Mesenteric fat pad (tissue), 1 donor: ENCODE measurements at regions not wholly inside any gene's neighbourhood (a gene's known extent, or its start where the extent isn't known, plus 50 kb on each side); places are given as distances from the start of the nearest gene placed in this dataset.

Experiments used
- DNase-seq: peaks from one replicate; pipeline ENCODE4 v3.0.0-alpha.2; 2020; ENCODE audit warnings: low spot score
- donor health status: DM: yes; HTN: yes; CAD: no.

DNA sequence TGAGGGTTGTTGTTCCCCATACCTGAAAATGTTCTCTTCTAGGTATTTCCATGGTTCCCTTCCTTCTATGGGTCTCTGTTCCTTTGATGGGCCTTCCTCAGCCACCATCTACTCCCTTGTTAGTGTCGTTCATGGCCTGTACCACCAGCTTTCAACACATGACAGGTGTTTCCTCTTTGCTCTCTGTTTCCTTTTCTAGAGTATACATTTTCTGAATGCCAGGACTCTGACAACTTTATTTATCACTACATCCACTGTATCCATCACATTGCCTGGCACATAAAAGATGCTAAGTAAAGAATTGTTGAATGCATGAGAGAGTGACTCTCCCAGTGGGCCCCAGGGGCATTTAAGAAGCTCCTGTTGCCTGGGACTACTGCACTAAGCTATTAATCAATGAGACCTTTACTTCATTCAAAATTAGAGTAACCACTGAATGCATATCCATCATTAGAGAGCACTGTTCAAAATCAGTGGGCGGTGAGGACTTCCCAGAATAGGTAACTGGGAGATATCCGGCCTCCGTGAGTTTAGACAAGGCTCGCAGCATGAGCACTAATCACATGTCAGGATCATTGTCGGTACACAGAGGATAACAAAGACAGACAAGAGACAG lies 255.0 kb downstream of the CBLN1 start:
- no peak for DNase-seq

DNA sequence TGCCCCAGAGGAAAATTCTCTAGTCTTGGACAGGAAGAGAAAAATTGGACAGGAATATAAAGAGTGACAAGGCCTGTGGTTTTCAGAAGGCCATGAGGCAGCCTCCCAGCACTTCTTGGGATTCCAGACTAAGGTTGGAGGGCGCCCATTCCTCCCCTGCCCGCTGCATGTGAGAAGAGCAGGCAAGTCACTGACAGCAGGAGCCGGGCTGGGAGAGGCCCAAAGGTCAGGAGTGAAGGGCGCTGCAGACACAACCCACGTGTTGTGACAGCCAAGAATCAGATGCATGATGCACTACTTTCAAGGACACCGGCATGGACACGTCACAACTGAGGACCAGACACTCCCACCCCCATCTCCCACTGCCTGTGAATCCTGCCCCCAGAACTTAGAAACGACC lies 256.7 kb downstream of the CBLN1 start:
- no peak for DNase-seq

DNA sequence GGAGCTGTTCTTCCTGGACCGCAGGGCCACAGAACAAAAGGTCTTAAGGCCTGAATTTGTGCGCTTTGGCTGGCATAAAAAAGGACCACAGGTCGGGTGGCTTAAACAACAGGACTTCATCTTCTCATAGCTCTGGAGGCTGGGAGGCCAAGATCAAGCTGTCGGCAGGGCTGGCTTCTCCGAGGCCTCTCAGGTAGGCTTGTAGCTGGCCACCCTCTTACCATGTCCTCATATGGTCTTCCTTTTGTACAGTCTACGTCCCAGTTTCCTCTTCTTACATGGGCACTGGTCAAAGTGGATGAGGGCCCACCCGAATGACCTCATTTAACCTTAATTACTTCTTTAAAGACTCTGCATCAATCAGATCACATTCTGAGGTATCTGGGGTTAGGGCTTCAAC lies 257.6 kb downstream of the CBLN1 start:
- no peak for DNase-seq

DNA sequence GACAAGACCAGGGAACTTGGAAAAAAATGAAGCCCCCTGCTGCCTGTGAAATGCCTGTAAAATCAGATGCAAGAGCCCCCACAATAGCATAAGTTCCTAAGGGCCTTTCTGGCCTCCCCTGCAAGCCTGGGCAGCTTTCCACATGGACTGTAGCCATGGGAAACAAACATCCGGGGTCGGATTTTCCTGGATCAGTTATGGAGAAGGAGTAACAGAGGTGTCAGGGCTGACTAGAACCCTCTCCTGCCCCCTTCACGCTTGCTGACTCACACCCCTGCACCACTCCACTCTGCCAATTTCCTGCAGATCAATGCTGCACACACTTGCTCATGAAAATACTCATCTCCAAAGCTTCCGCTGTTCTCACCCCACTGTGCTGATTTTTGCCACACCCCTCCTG lies 258.6 kb downstream of the CBLN1 start:
- no peak for DNase-seq

DNA sequence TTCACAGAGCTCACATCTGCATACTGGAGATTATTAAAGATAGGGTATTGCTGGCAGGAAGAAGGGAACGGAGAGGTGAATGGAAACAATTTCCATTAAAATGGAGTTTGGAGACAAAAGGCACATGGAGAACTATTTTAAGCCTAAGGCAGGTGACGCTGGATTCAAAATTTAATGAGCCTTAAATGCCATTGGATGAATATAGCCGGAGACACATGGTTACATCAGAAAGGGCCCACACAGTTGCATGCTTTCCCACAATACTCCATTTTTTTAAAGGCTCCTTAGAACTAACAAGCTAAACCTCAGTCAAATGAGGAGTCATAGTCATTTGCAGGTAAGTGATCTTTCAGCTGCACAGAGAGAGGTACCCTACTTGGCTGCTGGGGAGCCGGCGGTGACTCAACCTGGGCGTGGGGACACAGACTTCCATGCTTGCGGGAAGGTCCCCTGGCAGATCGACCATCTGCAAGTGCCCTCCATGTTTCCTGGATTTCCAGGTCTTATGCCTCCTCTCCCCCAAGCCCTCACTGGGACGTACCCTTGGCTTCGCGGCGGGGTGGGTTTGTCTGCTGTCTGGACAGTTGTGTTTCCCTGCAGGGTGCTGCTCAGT lies 259.2 kb downstream of the CBLN1 start:
- no peak for DNase-seq

DNA sequence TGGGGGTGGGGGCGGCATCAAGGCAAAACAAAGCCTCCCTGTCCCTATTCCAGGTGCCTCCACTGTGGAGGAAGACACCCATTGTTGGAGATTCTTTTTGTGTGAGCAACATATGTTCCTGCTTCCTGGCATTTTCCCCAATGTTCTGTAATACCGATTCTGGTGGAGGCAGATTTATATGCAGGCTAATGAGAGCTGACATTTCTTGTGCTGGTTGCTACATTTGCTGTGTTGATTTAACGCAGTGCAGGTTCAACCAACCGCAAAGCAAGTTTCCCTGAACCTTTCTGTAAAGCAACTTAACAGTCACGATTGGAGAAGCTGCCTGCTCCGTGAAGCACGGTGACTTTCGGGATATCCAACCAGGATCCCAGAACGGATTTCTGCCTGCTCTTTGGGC lies 260.5 kb downstream of the CBLN1 start:
- DNase-seq, result no peak

DNA sequence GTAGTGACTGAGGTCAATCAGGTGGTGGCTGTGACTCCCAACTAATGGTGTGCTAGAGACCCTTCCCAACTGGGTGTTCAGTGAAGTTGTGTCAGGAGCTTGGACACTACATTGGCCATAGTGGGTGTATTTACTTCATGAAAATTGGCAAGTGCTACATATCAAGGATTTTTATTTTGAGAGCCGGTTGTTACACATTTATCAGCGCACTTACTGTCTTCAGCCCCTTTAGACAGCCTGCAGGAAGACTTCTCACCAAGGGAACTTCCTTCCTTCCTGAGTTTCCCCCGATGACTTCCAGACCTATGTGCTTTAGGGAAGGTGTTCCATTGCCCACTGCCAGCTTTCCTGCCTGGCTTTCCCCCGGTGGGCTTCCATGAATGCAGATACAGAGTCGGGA lies 261.2 kb downstream of the CBLN1 start:
- DNase-seq, result no peak

DNA sequence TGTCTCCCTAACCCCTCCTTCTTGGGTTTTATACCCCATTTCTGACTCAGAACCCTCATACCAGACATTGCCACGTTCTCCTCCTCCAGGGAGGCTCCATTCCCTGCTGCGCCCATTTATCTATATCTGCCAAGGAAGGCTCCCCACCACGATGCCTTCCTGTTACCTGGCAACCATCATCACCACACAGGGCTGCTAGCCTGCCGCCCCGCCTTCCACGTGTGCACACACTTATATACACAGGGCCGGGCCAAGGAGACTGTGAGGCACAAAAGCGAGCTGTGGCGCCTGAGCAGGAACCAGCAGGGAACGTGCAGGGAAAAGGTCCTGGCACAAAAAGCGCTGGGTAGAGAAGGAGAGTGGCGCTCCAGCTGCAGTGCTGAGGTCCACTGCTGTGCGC lies 261.8 kb downstream of the CBLN1 start:
- no peak for DNase-seq

DNA sequence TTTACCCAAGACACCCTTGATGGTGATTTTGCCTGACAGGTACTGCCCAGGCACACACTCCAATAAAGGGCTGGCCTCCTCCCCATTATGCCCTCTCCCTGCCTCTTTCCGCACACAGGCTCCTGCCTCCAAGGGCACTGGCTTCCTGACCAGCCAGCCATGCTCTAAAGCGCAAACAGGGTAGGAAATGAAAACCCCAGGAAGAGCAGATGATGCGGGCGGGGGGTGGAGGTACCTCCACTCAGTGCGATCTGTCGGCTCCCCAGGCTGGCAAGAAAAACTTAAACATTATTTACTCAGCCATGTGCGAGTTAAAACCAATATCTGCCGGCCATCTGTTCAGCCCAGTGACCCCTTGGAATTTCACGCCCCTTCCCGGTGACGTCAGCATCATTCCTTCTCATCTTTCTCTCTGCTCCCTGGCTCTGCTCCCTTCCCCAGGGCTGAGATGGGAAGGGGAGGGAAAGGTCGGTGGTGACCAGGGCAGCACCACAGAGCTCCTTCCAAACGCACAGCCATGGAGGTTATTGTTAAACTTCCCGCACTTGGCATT lies 262.5 kb downstream of the CBLN1 start:
- no peak for DNase-seq

DNA sequence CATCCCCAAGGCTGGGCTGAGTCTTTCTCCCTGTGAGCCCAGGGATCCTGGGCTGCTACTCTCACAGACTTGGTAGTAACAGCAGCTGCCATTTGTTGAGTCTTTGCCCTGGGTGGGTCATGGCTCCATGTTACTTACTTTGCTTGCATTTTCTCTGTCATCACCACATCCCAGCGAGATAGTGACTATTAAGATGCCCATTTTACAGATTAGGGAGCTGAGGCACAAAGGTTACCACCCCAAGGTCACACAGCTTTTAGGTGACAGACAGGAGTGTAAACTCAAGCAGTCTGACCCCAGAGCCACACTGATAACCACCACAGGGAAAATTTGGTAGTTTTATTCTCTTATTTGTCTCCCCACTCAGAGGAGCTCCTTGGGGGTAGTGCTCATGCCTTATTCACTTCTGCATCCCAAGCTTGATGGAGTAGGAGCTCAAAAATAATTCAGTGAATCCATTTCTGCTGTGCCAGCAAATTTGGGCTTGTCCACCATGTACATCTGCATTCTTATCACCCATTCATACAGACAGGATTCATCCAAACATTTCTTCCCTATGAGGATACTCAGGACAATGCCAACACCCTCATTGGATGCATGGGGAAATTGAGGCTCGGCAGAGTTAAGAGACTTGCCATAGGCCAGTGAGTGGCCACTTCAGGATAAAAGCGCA lies 263.2 kb downstream of the CBLN1 start:
- DNase-seq, result no peak

DNA sequence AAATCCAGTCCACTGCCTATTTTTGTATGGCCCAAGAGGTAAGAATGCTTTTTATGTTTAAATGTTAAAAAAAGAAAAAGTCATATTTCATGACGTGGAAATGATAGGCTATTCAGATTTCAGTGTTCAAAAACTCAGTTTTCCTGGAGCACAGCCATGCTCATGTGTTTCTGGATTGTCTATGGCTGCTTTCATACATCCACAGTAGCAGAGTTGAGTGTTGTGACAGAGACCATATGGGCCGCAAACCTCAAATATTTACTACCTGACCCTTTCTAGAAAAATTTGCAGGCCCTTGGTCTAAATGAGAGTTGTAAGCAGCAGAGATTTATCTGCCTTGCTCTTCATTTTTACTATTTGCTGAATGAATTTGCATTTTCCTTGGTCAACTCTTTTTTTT lies 264.1 kb downstream of the CBLN1 start:
- DNase-seq, result no peak

DNA sequence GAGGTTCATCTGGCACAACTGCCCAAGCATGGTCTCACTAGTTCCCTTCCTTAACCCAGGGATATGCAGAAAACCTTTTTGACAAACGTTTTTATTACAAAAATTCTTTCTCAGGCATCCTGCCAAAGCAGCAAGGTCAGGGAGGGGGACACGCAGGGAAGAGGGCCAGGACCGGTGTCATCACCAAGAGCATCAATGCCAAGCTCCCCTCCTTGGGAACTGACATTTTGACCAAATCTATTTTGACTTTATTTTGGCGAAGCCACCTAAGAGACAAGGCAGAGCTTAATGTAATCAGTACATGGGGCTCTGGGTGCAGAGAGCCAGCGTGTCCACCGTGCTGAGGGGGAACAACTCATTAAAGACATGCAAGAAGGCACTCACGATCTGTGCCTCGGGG lies 265.2 kb downstream of the CBLN1 start:
- DNase-seq, result no peak

DNA sequence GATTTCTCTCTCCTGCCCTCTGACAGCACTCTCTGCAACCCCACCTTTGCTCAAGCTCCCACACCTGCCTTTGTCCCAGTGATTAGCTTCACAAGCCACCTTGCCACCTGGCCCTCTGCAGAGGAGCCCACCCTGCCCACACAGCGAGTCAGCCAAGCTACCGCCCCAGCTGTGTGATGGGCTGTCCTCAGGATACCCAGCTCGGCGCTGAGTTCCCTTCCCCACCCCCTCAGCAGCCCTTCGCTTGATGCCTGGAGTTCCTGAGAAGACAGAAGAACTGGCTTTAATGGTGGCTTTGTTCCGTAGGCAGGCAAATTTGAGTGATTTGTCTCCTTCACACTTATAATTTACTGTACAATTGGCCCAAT lies 266.4 kb downstream of the CBLN1 start:
- no peak for DNase-seq

DNA sequence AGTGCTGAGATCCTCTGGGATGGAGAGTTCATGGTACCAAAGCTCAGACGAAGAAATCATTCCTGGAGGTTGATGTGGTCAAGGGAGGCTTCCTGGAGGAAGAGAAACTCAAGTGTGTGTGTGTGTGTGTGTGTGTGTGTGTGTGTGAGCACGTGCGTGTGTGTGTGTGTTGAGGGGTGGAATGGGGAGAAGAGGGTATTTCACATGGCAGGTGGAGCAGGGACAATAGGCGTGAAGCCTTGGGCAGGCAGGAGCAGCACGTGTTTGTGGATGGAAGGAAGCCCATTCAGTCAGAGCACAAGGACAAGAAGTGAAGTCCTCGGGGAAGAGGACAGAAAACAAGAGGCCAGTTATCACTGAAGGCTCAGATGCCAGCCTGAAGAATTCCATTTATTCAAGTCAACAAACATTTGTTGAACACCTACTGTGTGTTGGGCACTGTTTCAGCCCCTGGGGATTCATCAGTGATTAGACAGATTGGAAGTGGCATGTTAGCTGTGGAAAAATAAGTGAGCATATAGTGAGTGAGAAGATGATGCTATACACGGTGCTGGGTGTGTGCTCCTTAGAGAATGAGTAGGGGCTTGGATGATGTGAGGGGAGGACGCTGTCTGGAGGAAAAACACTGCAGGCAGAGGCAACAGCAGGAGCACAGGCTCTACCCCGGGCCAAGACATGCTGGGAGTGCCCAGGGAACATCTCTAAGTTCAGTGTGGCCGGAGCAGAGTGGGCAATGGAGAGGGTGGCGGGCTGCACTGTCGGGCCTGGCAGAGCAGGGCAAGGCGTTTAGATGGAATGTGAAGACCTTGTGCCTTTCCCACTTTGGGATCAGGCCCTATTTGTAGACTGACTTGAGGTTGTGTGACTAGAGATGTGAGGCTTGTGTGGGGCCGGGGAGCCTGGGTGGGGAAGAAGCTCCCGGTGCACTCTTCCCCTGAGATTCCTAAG lies 267.1 kb downstream of the CBLN1 start:
- DNase-seq, result no peak

DNA sequence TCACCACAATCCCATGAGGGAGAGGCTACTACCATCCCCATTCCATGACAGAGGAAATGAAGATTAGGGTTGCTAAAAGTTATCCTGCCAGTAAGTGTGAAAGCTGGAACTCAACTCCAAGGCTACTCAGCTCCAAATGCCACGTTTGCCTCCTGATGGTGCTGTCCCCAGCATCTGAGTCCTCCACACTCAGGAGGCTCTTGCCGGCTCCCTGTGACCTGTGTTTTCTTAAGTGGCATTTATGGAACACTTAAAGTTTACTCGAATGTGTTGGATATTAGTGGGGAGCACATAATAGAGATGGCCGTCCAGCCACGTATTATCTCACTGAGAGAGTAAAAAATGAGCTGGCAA lies 267.9 kb downstream of the CBLN1 start:
- no peak for DNase-seq

DNA sequence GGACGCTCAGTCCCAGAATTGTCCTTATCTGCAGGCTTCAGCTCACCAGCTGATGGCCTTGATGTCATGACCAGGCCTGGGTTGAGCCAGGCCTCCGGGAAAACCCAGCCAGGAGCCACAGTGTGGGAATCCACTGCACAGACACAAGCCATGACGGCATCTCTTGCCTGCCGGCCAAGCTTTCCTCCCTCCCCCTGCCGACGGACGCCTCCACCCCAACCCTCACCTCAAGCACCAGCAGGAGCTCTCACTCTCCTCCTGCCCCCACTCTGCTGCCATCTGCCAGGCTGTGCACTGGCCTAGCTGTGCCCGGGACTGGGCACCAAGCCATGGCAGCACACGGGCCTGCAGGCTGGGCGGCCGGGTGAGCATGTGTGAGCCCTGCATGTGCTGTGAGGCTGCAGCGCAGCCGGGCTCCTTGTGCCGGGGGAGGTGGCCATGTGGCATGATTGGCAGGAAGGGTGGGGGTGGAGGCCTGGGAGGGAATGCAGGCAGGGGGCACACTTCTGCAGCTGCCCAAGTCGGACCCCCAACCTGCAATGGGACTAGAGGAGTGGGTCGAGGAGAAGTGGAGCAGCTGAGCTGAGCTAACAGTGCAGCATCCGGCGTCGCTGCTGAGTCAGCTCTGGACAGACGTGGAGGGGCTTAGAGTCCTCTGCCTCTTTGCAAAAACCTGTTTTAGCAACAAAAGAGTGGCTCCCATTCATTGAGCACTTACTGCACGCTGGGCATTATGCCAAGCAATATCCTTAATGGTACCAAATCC lies 268.5 kb downstream of the CBLN1 start:
- no peak for DNase-seq

DNA sequence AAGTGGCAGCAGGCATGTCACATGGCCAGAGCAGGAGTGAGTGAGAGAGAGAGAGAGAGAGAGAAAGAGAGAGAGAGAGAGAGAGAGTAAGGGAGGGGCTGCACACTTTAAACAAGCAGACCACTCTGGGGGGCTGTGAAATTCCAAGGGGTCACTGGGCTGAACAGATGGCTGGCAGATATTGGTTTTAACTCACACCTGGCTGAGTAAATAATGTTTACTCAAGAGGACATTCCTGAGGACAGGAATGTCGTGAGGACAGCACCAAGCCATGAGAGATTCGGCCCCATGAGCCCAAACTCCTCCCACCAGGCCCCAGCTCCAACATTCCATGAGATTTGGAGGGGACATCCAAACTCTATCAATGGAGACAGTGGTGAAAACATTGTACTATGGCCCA lies 269.7 kb downstream of the CBLN1 start:
- no peak for DNase-seq

DNA sequence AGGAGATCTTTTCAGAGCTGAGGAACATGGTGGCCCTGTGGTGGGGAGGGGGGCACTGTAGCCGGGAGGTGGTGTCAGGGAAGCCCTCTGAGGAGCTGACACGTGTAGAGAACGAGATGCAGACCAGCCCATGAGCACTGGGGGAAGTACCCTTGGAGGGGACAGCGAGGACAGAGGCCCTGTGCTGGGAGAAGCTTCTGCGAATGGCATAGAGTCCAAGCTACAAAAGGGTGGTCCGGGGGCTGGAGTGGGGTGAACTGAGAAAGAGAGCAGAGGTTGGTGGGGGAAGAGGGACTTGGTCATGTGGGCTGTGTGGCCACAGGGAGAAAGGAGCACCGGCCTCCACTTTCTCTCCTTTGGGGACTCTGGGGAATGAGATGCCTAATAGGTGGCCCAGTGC lies 270.8 kb downstream of the CBLN1 start:
- no peak for DNase-seq

DNA sequence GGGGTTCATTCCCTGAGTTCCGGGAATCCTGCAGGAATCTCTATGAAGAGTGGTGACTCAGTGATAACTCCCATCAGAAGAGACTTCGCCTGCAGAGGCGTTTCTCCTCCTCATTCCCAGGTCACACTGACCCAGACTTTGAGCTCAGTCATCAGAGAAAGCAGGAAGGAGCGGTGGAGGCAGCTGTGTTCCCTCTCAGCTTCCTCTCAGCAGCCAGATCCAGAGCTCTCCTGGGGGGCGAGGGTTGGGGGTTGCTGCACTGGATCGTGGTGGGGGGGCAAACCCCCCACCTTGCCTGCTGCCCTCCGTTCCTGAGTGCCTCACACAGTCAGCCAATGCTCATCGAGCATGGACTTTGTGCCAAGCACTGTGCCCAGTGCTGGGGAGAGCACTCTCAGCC lies 271.2 kb downstream of the CBLN1 start:
- DNase-seq, result no peak

DNA sequence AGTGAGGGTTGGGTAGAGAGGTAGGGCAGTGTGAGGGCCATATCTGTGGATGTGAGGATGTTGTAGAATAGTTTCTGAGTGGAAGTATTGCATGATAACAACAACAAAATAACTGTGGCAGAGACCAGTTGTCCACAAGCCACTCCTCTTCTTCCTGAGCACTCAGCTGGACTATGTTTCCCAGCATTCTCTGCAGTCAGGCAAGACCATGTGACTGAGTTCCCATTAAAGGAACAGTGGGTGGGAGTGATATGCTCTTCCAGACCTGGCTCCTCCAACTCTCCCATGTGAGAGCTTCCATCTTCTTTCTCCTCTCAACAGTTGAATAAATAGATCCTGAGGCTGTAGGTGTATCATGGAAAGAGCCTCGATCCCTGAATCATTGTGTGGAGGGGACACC lies 272.4 kb downstream of the CBLN1 start:
- DNase-seq, result no peak

DNA sequence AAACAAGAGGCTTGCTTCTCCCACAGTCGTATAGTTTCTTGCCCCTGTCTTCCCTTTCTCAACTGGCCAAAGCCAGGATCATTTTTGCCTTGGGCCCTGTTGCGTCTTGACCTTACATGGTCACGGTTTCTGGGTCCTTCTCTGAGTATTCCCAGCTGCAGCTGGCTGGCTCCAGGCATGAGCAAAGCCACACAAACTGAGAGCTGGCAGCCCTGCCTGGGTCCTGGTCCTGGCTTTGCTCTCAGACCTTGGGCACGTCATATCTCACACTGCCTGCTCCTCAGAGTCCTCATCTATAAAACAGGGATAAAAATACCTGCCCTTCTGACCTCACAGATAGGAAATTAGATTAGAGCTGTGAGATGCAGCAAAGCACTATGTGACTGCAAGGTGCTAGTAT lies 277.6 kb downstream of the CBLN1 start:
- DNase-seq, result no peak
